ENCODE measurements at regions not wholly inside any gene's neighbourhood (a gene's known extent, or its start where the extent isn't known, plus 50 kb on each side); places are given as distances from the start of the nearest gene placed in this dataset.

- no peaks in the 10 kb centered on the region for H3K4me1 Mint-ChIP-seq (ENCODE audit: low read depth)
- no peaks in the 10 kb centered on the region for H3K36me3 Mint-ChIP-seq (ENCODE audit: low read depth)
- no peak overlapping the region for H3K4me3 Mint-ChIP-seq (ENCODE audit: low read depth)
- H3K27ac Mint-ChIP-seq, result no peak overlapping the region
- no peak for DNase-seq (ENCODE audit: low spot score)
- intact Hi-C loops (cut with micrococcal nuclease), result no loop called here
- no peaks in the 10 kb centered on the region for H3K27me3 Mint-ChIP-seq (ENCODE audit: low read depth)
- peaks cover 3% of the 10 kb centered on the region for H3K9me3 Mint-ChIP-seq
These were observed 607.9 kb downstream of the KCTD16 start for GRCh38 chr5:144778561-144778960.

GRCh38 chr5:144774197-144774596 lies 603.5 kb downstream of the KCTD16 start:
- Mint-ChIP-seq H3K4me3 (ENCODE audit: low read depth) (no peak overlapping the region), H3K27me3 (ENCODE audit: low read depth) (no peaks in the 10 kb centered on the region), H3K9me3 (no peaks in the 10 kb centered on the region), H3K36me3 (ENCODE audit: low read depth) (no peaks in the 10 kb centered on the region), H3K4me1 (ENCODE audit: low read depth) (no peaks in the 10 kb centered on the region), H3K27ac (no peak overlapping the region)
- intact Hi-C loops (cut with micrococcal nuclease), result no loop called here
- no peak for DNase-seq (ENCODE audit: low spot score)

- H3K9me3 Mint-ChIP-seq, result no peaks in the 10 kb centered on the region
- H3K4me3 Mint-ChIP-seq (ENCODE audit: low read depth), result no peak overlapping the region
- intact Hi-C loops (cut with micrococcal nuclease), result no loop called here
- H3K36me3 Mint-ChIP-seq (ENCODE audit: low read depth), result no peaks in the 10 kb centered on the region
- no peaks in the 10 kb centered on the region for H3K4me1 Mint-ChIP-seq (ENCODE audit: low read depth)
- H3K27me3 Mint-ChIP-seq (ENCODE audit: low read depth), result no peaks in the 10 kb centered on the region
- no peak for DNase-seq (ENCODE audit: low spot score)
- no peak overlapping the region for H3K27ac Mint-ChIP-seq
These were observed 603.0 kb downstream of the KCTD16 start for GRCh38 chr5:144773628-144774027.

GRCh38 chr5:144771802-144772201 lies 601.1 kb downstream of the KCTD16 start:
- H3K4me1 Mint-ChIP-seq (ENCODE audit: low read depth), result no peaks in the 10 kb centered on the region
- intact Hi-C loops (cut with micrococcal nuclease), result no loop called here
- DNase-seq (ENCODE audit: low spot score), result no peak
- no peaks in the 10 kb centered on the region for H3K9me3 Mint-ChIP-seq
- H3K27ac Mint-ChIP-seq, result no peak overlapping the region
- no peak overlapping the region for H3K4me3 Mint-ChIP-seq (ENCODE audit: low read depth)
- H3K27me3 Mint-ChIP-seq (ENCODE audit: low read depth), result no peaks in the 10 kb centered on the region
- no peaks in the 10 kb centered on the region for H3K36me3 Mint-ChIP-seq (ENCODE audit: low read depth)

GRCh38 chr5:144742361-144742760 lies 571.7 kb downstream of the KCTD16 start:
- intact Hi-C loops (cut with micrococcal nuclease), result no loop called here
- peaks cover 26% of the 10 kb centered on the region for H3K9me3 Mint-ChIP-seq
- H3K27me3 Mint-ChIP-seq (ENCODE audit: low read depth), result no peaks in the 10 kb centered on the region
- H3K4me3 Mint-ChIP-seq (ENCODE audit: low read depth), result no peak overlapping the region
- no peak overlapping the region for H3K27ac Mint-ChIP-seq
- no peaks in the 10 kb centered on the region for H3K36me3 Mint-ChIP-seq (ENCODE audit: low read depth)
- H3K4me1 Mint-ChIP-seq (ENCODE audit: low read depth), result no peaks in the 10 kb centered on the region
- no peak for DNase-seq (ENCODE audit: low spot score)

- Mint-ChIP-seq H3K4me1 (ENCODE audit: low read depth) (no peaks in the 10 kb centered on the region), H3K27me3 (ENCODE audit: low read depth) (no peaks in the 10 kb centered on the region), H3K27ac (no peak overlapping the region), H3K4me3 (ENCODE audit: low read depth) (no peak overlapping the region), H3K36me3 (ENCODE audit: low read depth) (no peaks in the 10 kb centered on the region), H3K9me3 (peaks cover 49% of the 10 kb centered on the region)
- DNase-seq (ENCODE audit: low spot score), result no peak
- intact Hi-C loops (cut with micrococcal nuclease), result no loop called here
These were observed 561.1 kb downstream of the KCTD16 start for GRCh38 chr5:144731786-144732185.

GRCh38 chr5:144712090-144712489 lies 541.4 kb downstream of the KCTD16 start:
- Mint-ChIP-seq H3K4me1 (ENCODE audit: low read depth) (no peaks in the 10 kb centered on the region), H3K27ac (no peak overlapping the region), H3K9me3 (peaks cover 19% of the 10 kb centered on the region), H3K27me3 (ENCODE audit: low read depth) (no peaks in the 10 kb centered on the region), H3K4me3 (ENCODE audit: low read depth) (no peak overlapping the region), H3K36me3 (ENCODE audit: low read depth) (no peaks in the 10 kb centered on the region)
- intact Hi-C loops (cut with micrococcal nuclease), result no loop called here
- DNase-seq (ENCODE audit: low spot score), result no peak

- intact Hi-C loops (cut with micrococcal nuclease), result no loop called here
- no peaks in the 10 kb centered on the region for H3K27me3 Mint-ChIP-seq (ENCODE audit: low read depth)
- no peak for DNase-seq (ENCODE audit: low spot score)
- H3K4me3 Mint-ChIP-seq (ENCODE audit: low read depth), result no peak overlapping the region
- H3K9me3 Mint-ChIP-seq, result peaks cover 19% of the 10 kb centered on the region
- H3K27ac Mint-ChIP-seq, result no peak overlapping the region
- no peaks in the 10 kb centered on the region for H3K36me3 Mint-ChIP-seq (ENCODE audit: low read depth)
- H3K4me1 Mint-ChIP-seq (ENCODE audit: low read depth), result no peaks in the 10 kb centered on the region
These were observed 540.5 kb downstream of the KCTD16 start for GRCh38 chr5:144711172-144711571.

- no peaks in the 10 kb centered on the region for H3K27me3 Mint-ChIP-seq (ENCODE audit: low read depth)
- no peak for DNase-seq (ENCODE audit: low spot score)
- intact Hi-C loops (cut with micrococcal nuclease), result no loop called here
- H3K4me1 Mint-ChIP-seq (ENCODE audit: low read depth), result no peaks in the 10 kb centered on the region
- H3K36me3 Mint-ChIP-seq (ENCODE audit: low read depth), result no peaks in the 10 kb centered on the region
- peaks cover 19% of the 10 kb centered on the region for H3K9me3 Mint-ChIP-seq
- no peak overlapping the region for H3K4me3 Mint-ChIP-seq (ENCODE audit: low read depth)
- no peak overlapping the region for H3K27ac Mint-ChIP-seq
These were observed 540.0 kb downstream of the KCTD16 start for GRCh38 chr5:144710637-144711036.

GRCh38 chr5:144703776-144704175 lies 533.1 kb downstream of the KCTD16 start:
- DNase-seq (ENCODE audit: low spot score), result no peak
- no peak overlapping the region for H3K4me3 Mint-ChIP-seq (ENCODE audit: low read depth)

GRCh38 chr5:144698484-144698883 lies 527.8 kb downstream of the KCTD16 start:
- Mint-ChIP-seq H3K9me3 (peaks cover 4% of the 10 kb centered on the region), H3K4me1 (ENCODE audit: low read depth) (no peaks in the 10 kb centered on the region), H3K4me3 (ENCODE audit: low read depth) (no peak overlapping the region), H3K27me3 (ENCODE audit: low read depth) (no peaks in the 10 kb centered on the region), H3K36me3 (ENCODE audit: low read depth) (no peaks in the 10 kb centered on the region), H3K27ac (no peak overlapping the region)
- intact Hi-C loops (cut with micrococcal nuclease), result no loop called here
- no peak for DNase-seq (ENCODE audit: low spot score)

More at GRCh38 chr5:144703776-144704175, 533.1 kb downstream of the KCTD16 start:
- Mint-ChIP-seq H3K27me3 (ENCODE audit: low read depth) (no peaks in the 10 kb centered on the region), H3K27ac (no peak overlapping the region), H3K36me3 (ENCODE audit: low read depth) (no peaks in the 10 kb centered on the region), H3K4me1 (ENCODE audit: low read depth) (no peaks in the 10 kb centered on the region), H3K9me3 (peaks cover 8% of the 10 kb centered on the region)
- intact Hi-C loops (cut with micrococcal nuclease), result no loop called here

- intact Hi-C loops (cut with micrococcal nuclease), result no loop called here
- H3K4me1 Mint-ChIP-seq (ENCODE audit: low read depth), result no peaks in the 10 kb centered on the region
- H3K4me3 Mint-ChIP-seq (ENCODE audit: low read depth), result no peak overlapping the region
- peaks cover 4% of the 10 kb centered on the region for H3K9me3 Mint-ChIP-seq
- DNase-seq (ENCODE audit: low spot score), result no peak
- no peaks in the 10 kb centered on the region for H3K36me3 Mint-ChIP-seq (ENCODE audit: low read depth)
- no peaks in the 10 kb centered on the region for H3K27me3 Mint-ChIP-seq (ENCODE audit: low read depth)
- no peak overlapping the region for H3K27ac Mint-ChIP-seq
These were observed 527.2 kb downstream of the KCTD16 start for GRCh38 chr5:144697847-144698262.

- Mint-ChIP-seq H3K36me3 (ENCODE audit: low read depth) (no peaks in the 10 kb centered on the region), H3K4me3 (ENCODE audit: low read depth) (no peak overlapping the region), H3K27me3 (ENCODE audit: low read depth) (no peaks in the 10 kb centered on the region), H3K27ac (no peak overlapping the region), H3K9me3 (peaks cover 19% of the 10 kb centered on the region), H3K4me1 (ENCODE audit: low read depth) (no peaks in the 10 kb centered on the region)
- intact Hi-C loops (cut with micrococcal nuclease), result no loop called here
- DNase-seq (ENCODE audit: low spot score), result no peak
These were observed 521.3 kb downstream of the KCTD16 start for GRCh38 chr5:144691936-144692335.

GRCh38 chr5:144684899-144685298 lies 514.2 kb downstream of the KCTD16 start:
- peaks cover 33% of the 10 kb centered on the region for H3K9me3 Mint-ChIP-seq
- intact Hi-C loops (cut with micrococcal nuclease), result no loop called here
- H3K4me3 Mint-ChIP-seq (ENCODE audit: low read depth), result no peak overlapping the region
- DNase-seq (ENCODE audit: low spot score), result no peak
- H3K27ac Mint-ChIP-seq, result no peak overlapping the region
- H3K27me3 Mint-ChIP-seq (ENCODE audit: low read depth), result no peaks in the 10 kb centered on the region
- H3K36me3 Mint-ChIP-seq (ENCODE audit: low read depth), result no peaks in the 10 kb centered on the region
- H3K4me1 Mint-ChIP-seq (ENCODE audit: low read depth), result no peaks in the 10 kb centered on the region
